ENCODE measurements at regions not wholly inside any gene's neighbourhood (a gene's known extent, or its start where the extent isn't known, plus 50 kb on each side); places are given as distances from the start of the nearest gene placed in this dataset.
A peak's percentile ranks its signal among the peaks of the same experiment; 100 is the strongest.

GRCh38 chr6:159118924-159119323 is 50.3 kb upstream of the FNDC1 start:
- no peak for DNase-seq (ENCODE audit: extremely low read depth in 1 of 11, low read depth in 9 of 11, low spot score in 4 of 11)

- no peak for DNase-seq (ENCODE audit: extremely low read depth in 1 of 11, low read depth in 9 of 11, low spot score in 4 of 11)
These were observed 51.6 kb upstream of the FNDC1 start for GRCh38 chr6:159117563-159117962.

GRCh38 chr6:159117046-159117445 is 52.2 kb upstream of the FNDC1 start:
- no peak for DNase-seq (ENCODE audit: extremely low read depth in 1 of 11, low read depth in 9 of 11, low spot score in 4 of 11)

- DNase-seq (ENCODE audit: extremely low read depth in 1 of 11, low read depth in 9 of 11, low spot score in 4 of 11), result no peak
These were observed 52.9 kb upstream of the FNDC1 start for GRCh38 chr6:159116343-159116742.

GRCh38 chr6:159114569-159114968 is 54.6 kb upstream of the FNDC1 start:
- DNase-seq (ENCODE audit: extremely low read depth in 1 of 11, low read depth in 9 of 11, low spot score in 4 of 11), result no peak

- DNase-seq (ENCODE audit: extremely low read depth in 1 of 11, low read depth in 9 of 11, low spot score in 4 of 11), result no peak
These were observed 56.0 kb upstream of the FNDC1 start for GRCh38 chr6:159113223-159113622.

GRCh38 chr6:159112714-159113113 is 56.5 kb upstream of the FNDC1 start:
- DNase-seq (ENCODE audit: extremely low read depth in 1 of 11, low read depth in 9 of 11, low spot score in 4 of 11), result no peak

GRCh38 chr6:159110748-159111147 is 58.5 kb upstream of the FNDC1 start:
- DNase-seq (ENCODE audit: extremely low read depth in 1 of 11, low read depth in 9 of 11, low spot score in 4 of 11), result no peak

- DNase-seq (ENCODE audit: extremely low read depth in 1 of 11, low read depth in 9 of 11, low spot score in 4 of 11), result no peak
These were observed 59.2 kb upstream of the FNDC1 start for GRCh38 chr6:159110013-159110412.

GRCh38 chr6:159109391-159109790 is 59.8 kb upstream of the FNDC1 start:
- DNase-seq (ENCODE audit: extremely low read depth in 1 of 11, low read depth in 9 of 11, low spot score in 4 of 11), result no peak

- no peak for DNase-seq (ENCODE audit: extremely low read depth in 1 of 11, low read depth in 9 of 11, low spot score in 4 of 11)
These were observed 60.7 kb upstream of the FNDC1 start for GRCh38 chr6:159108426-159108985.

- DNase-seq (ENCODE audit: extremely low read depth in 1 of 11, low read depth in 9 of 11, low spot score in 4 of 11), result no peak
These were observed 61.5 kb upstream of the FNDC1 start for GRCh38 chr6:159107451-159108260.

- peak in 1 of 11 donors; percentile 47 for DNase-seq (ENCODE audit: extremely low read depth in 1 of 11, low read depth in 9 of 11, low spot score in 4 of 11)
These were observed 61.9 kb upstream of the TAGAP start for GRCh38 chr6:159106627-159107241.

- no peak for DNase-seq (ENCODE audit: extremely low read depth in 1 of 11, low read depth in 9 of 11, low spot score in 4 of 11)
These were observed 60.9 kb upstream of the TAGAP start for GRCh38 chr6:159105716-159106115.

- no peak for DNase-seq (ENCODE audit: extremely low read depth in 1 of 11, low read depth in 9 of 11, low spot score in 4 of 11)
These were observed 60.1 kb upstream of the TAGAP start for GRCh38 chr6:159104931-159105330.

GRCh38 chr6:159104163-159104925 is 59.6 kb upstream of the TAGAP start:
- DNase-seq (ENCODE audit: extremely low read depth in 1 of 11, low read depth in 9 of 11, low spot score in 4 of 11), result peak in 3 of 11 donors; percentile 36 to 39 (median 36)

GRCh38 chr6:159103396-159104162 is 58.8 kb upstream of the TAGAP start:
- no peak for DNase-seq (ENCODE audit: extremely low read depth in 1 of 11, low read depth in 9 of 11, low spot score in 4 of 11)

GRCh38 chr6:159102373-159103160 is 57.8 kb upstream of the TAGAP start:
- no peak for DNase-seq (ENCODE audit: extremely low read depth in 1 of 11, low read depth in 9 of 11, low spot score in 4 of 11)

Data from renal cortex interstitium (tissue), 11 donors.